HG02870 (cell line): ENCODE measurements at regions not wholly inside any gene's neighbourhood (a gene's known extent, or its start where the extent isn't known, plus 50 kb on each side); places are given as distances from the start of the nearest gene placed in this dataset.

ENCODE experiments used
- ATAC-seq: cut with Tn5 transposase; IDR thresholded peaks from one replicate; pipeline ENCODE4 v1.9.1; 2021; ENCODE audit warnings: mild to moderate bottlenecking, moderate library complexity; ENCODE audit not compliant: unreplicated experiment

GRCh38 chr3:124230998-124231397 lies 239.1 kb upstream of the ROPN1 start:
- no peak for ATAC-seq

GRCh38 chr3:124234852-124235252 lies 242.9 kb upstream of the ROPN1 start:
- ATAC-seq, result no peak

- ATAC-seq, result no peak
Observed at GRCh38 chr3:124235446-124235845, 243.5 kb upstream of the ROPN1 start.

GRCh38 chr3:124243177-124243859 lies 251.4 kb upstream of the ROPN1 start:
- no peak for ATAC-seq

GRCh38 chr3:124246376-124246775 lies 254.5 kb upstream of the ROPN1 start:
- no peak for ATAC-seq

GRCh38 chr3:124246949-124247348 lies 255.0 kb upstream of the ROPN1 start:
- no peak for ATAC-seq

GRCh38 chr3:124248471-124249028 lies 256.6 kb upstream of the ROPN1 start:
- no peak for ATAC-seq

- ATAC-seq, result no peak
Observed at GRCh38 chr3:124249038-124249437, 257.1 kb upstream of the ROPN1 start.

GRCh38 chr3:124250053-124250452 lies 258.1 kb upstream of the ROPN1 start:
- no peak for ATAC-seq

GRCh38 chr3:124256156-124256555 lies 264.2 kb upstream of the ROPN1 start:
- ATAC-seq, result no peak

- ATAC-seq, result no peak
Observed at GRCh38 chr3:124256599-124256998, 264.7 kb upstream of the ROPN1 start.

GRCh38 chr3:124257336-124257864 lies 265.5 kb upstream of the ROPN1 start:
- no peak for ATAC-seq

- no peak for ATAC-seq
Observed at GRCh38 chr3:124258057-124258500, 266.2 kb upstream of the ROPN1 start.

- no peak for ATAC-seq
Observed at GRCh38 chr3:124260206-124260915, 268.4 kb upstream of the ROPN1 start.

- no peak for ATAC-seq
Observed at GRCh38 chr3:124261306-124261705, 269.4 kb upstream of the ROPN1 start.

- no peak for ATAC-seq
Observed at GRCh38 chr3:124263168-124263567, 271.2 kb upstream of the ROPN1 start.

GRCh38 chr3:124264346-124264745 lies 272.4 kb upstream of the ROPN1 start:
- no peak for ATAC-seq

GRCh38 chr3:124266487-124266886 lies 274.6 kb upstream of the ROPN1 start:
- ATAC-seq, result no peak

- ATAC-seq, result no peak
Observed at GRCh38 chr3:124267406-124267805, 275.5 kb upstream of the ROPN1 start.

GRCh38 chr3:124268355-124268754 lies 276.4 kb upstream of the ROPN1 start:
- ATAC-seq, result no peak

- ATAC-seq, result no peak
Observed at GRCh38 chr3:124269619-124270018, 277.7 kb upstream of the ROPN1 start.

- no peak for ATAC-seq
Observed at GRCh38 chr3:124272605-124273151, 280.8 kb upstream of the ROPN1 start.
